OCI-M1 (cell line): ENCODE measurements at regions not wholly inside any gene's neighbourhood (a gene's known extent, or its start where the extent isn't known, plus 50 kb on each side); places are given as distances from the start of the nearest gene placed in this dataset.
A peak's percentile ranks its signal among the peaks of the same experiment; 100 is the strongest.

Experiments
- DNase-seq: peaks from one replicate; lab custom pipeline; 2025; lab: John Stamatoyannopoulos, UW

- no peak for DNase-seq
Observed at GRCh38 chr16:11401161-11402050, 56.1 kb downstream of the RMI2 start.

GRCh38 chr16:11402051-11402744 lies 56.9 kb downstream of the RMI2 start:
- DNase-seq: no peak

- DNase-seq: no peak
Observed at GRCh38 chr16:11402745-11403533, 57.7 kb downstream of the RMI2 start.

GRCh38 chr16:11403534-11403795 lies 58.2 kb downstream of the RMI2 start:
- no peak for DNase-seq

- no peak for DNase-seq
Observed at GRCh38 chr16:11403920-11404319, 58.7 kb downstream of the RMI2 start.

- DNase-seq: no peak
Observed at GRCh38 chr16:11404603-11405002, 59.3 kb downstream of the RMI2 start.

GRCh38 chr16:11405331-11406176 lies 60.3 kb downstream of the RMI2 start:
- DNase-seq: peak; percentile 82

- DNase-seq: no peak
Observed at GRCh38 chr16:11406177-11406560, 60.9 kb downstream of the RMI2 start.

GRCh38 chr16:11407047-11407982 lies 62.1 kb downstream of the RMI2 start:
- DNase-seq: peak; percentile 81

- peak; percentile 15 for DNase-seq
Observed at GRCh38 chr16:11408216-11408615, 63.0 kb downstream of the RMI2 start.

GRCh38 chr16:11409398-11409797 lies 64.1 kb downstream of the RMI2 start:
- no peak for DNase-seq

- DNase-seq: peak; percentile 24
Observed at GRCh38 chr16:11410376-11411058, 65.3 kb downstream of the RMI2 start.

- DNase-seq: no peak
Observed at GRCh38 chr16:11411059-11411550, 65.8 kb downstream of the RMI2 start.

- no peak for DNase-seq
Observed at GRCh38 chr16:11412175-11412904, 67.1 kb downstream of the RMI2 start.

- no peak for DNase-seq
Observed at GRCh38 chr16:11412965-11413887, 68.0 kb downstream of the RMI2 start.

GRCh38 chr16:11413907-11414595 lies 68.8 kb downstream of the RMI2 start:
- no peak for DNase-seq
